Upper lobe of right lung (tissue), 1 donor: ENCODE measurements at regions not wholly inside any gene's neighbourhood (a gene's known extent, or its start where the extent isn't known, plus 50 kb on each side); places are given as distances from the start of the nearest gene placed in this dataset.

Experiments used
- ATAC-seq: fragments of 200-7000 bp; cut with Tn5 transposase; one replicate; pipeline ENCODE4 v1.9.1; 2020; ENCODE audit warnings: mild to moderate bottlenecking, moderate library complexity
- DNase-seq: peaks from one replicate; pipeline ENCODE4 v3.0.0-alpha.2; 2020
- H3K27ac ChIP-seq: fragments of 200-600 bp; one replicate; pipeline ENCODE4 v1.8.0; 2022
- H3K27me3 ChIP-seq: fragments of 200-600 bp; one replicate; pipeline ENCODE4 v1.8.0; 2022; ENCODE audit warnings: mild to moderate bottlenecking
- H3K36me3 ChIP-seq: fragments of 200-600 bp; one replicate; pipeline ENCODE4 v1.8.0; 2022
- H3K4me1 ChIP-seq: fragments of 200-600 bp; one replicate; pipeline ENCODE4 v1.8.0; 2022
- H3K4me3 ChIP-seq: fragments of 200-600 bp; one replicate; pipeline ENCODE4 v1.8.0; 2022; ENCODE audit warnings: mild to moderate bottlenecking
- H3K9me3 ChIP-seq: fragments of 200-600 bp; one replicate; pipeline ENCODE4 v1.8.0; 2022
- CTCF ChIP-seq: fragments of 200-600 bp; IDR thresholded peaks from one replicate; pipeline ENCODE4 v1.8.0; 2022; ENCODE audit warnings: antibody characterized with exemption
- intact Hi-C: fragments of 100-400 bp; cut with DNase I; formaldehyde crosslinking; loops from one replicate; pipeline ENCODE4 v1.11.0; 2022
- donor health status: DM: no; HTN: yes; CAD: no; lungs with severe emphysema.

GRCh38 chr4:62414563-62414962 lies 1214.4 kb downstream of the ADGRL3 start:
- Histone ChIP-seq H3K4me3 (no peak overlapping the region), H3K36me3 (no peaks in the 10 kb centered on the region), H3K27me3 (no peaks in the 10 kb centered on the region), H3K4me1 (no peaks in the 10 kb centered on the region), H3K27ac (no peak overlapping the region), H3K9me3 (no peaks in the 10 kb centered on the region)
- ATAC-seq, result no peak
- TF ChIP-seq CTCF, result no peak
- DNase-seq, result no peak
- intact Hi-C loops, result no loop called here

GRCh38 chr4:62410371-62411003 lies 1210.4 kb downstream of the ADGRL3 start:
- H3K36me3 ChIP-seq, result no peaks in the 10 kb centered on the region
- TF ChIP-seq CTCF, result no peak
- H3K27me3 ChIP-seq, result no peaks in the 10 kb centered on the region
- intact Hi-C loops, result no loop called here
- no peak overlapping the region for H3K27ac ChIP-seq
- DNase-seq (no peak), ATAC-seq (peak; percentile 41)
- no peak overlapping the region for H3K4me3 ChIP-seq
- no peaks in the 10 kb centered on the region for H3K9me3 ChIP-seq
- H3K4me1 ChIP-seq, result no peaks in the 10 kb centered on the region

- H3K27me3 ChIP-seq, result no peaks in the 10 kb centered on the region
- DNase-seq (no peak), ATAC-seq (no peak)
- no peak for TF ChIP-seq CTCF
- no peaks in the 10 kb centered on the region for H3K36me3 ChIP-seq
- H3K27ac ChIP-seq, result no peak overlapping the region
- intact Hi-C loops, result no loop called here
- no peak overlapping the region for H3K4me3 ChIP-seq
- H3K9me3 ChIP-seq, result no peaks in the 10 kb centered on the region
- no peaks in the 10 kb centered on the region for H3K4me1 ChIP-seq
Measured at GRCh38 chr4:62408454-62408853, 1208.3 kb downstream of the ADGRL3 start.

GRCh38 chr4:62407534-62407933 lies 1207.4 kb downstream of the ADGRL3 start:
- DNase-seq (no peak), ATAC-seq (no peak)
- Histone ChIP-seq H3K27me3 (no peaks in the 10 kb centered on the region), H3K36me3 (no peaks in the 10 kb centered on the region), H3K4me1 (no peaks in the 10 kb centered on the region), H3K9me3 (no peaks in the 10 kb centered on the region), H3K4me3 (no peak overlapping the region), H3K27ac (no peak overlapping the region)
- no peak for TF ChIP-seq CTCF
- intact Hi-C loops, result no loop called here

GRCh38 chr4:62402088-62402806 lies 1202.1 kb downstream of the ADGRL3 start:
- no peak for ATAC-seq
- Histone ChIP-seq H3K27ac (no peak overlapping the region), H3K4me3 (no peak overlapping the region), H3K9me3 (no peaks in the 10 kb centered on the region), H3K27me3 (no peaks in the 10 kb centered on the region), H3K36me3 (no peaks in the 10 kb centered on the region), H3K4me1 (no peaks in the 10 kb centered on the region)
- TF ChIP-seq CTCF, result no peak
- intact Hi-C loops, result no loop called here
- DNase-seq, result no peak
